GM23338 (cell line): ENCODE measurements at regions not wholly inside any gene's neighbourhood (a gene's known extent, or its start where the extent isn't known, plus 50 kb on each side); places are given as distances from the start of the nearest gene placed in this dataset.

Source experiments
- CREB1 ChIP-seq: fragments of 250-450 bp; sonication (Bioruptor Pico); IDR thresholded peaks from 2 replicates; pipeline ENCODE4 v1.5.0; 2020; ENCODE audit warnings: low read depth, mild to moderate bottlenecking, moderate library complexity
- EZH2 ChIP-seq: fragments of 200-600 bp; sonication (generic); IDR thresholded peaks from one replicate; pipeline ENCODE4 v1.8.0; 2017; ENCODE audit warnings: antibody characterized with exemption, mild to moderate bottlenecking, low read depth; ENCODE audit not compliant: unreplicated experiment
- EZH2phosphoT487 ChIP-seq: fragments of 200-600 bp; sonication (generic); IDR thresholded peaks from one replicate; pipeline ENCODE4 v1.8.1; 2018; ENCODE audit warnings: antibody characterized with exemption; ENCODE audit not compliant: unreplicated experiment
- JUNB ChIP-seq: IDR thresholded peaks from one replicate; pipeline ENCODE4 v1.6.1; 2016; ENCODE audit warnings: antibody characterized with exemption; ENCODE audit not compliant: unreplicated experiment
- POLR2AphosphoS5 ChIP-seq: IDR thresholded peaks from 2 replicates; pipeline ENCODE4 v1.6.1; 2016; ENCODE audit warnings: antibody characterized with exemption, low read depth
- ZNF114 ChIP-seq: fragments of 250-450 bp; sonication (Bioruptor Pico); IDR thresholded peaks from 2 replicates; pipeline ENCODE4 v1.5.0; 2020; ENCODE audit warnings: mild to moderate bottlenecking, moderate library complexity
- TF ChIP-seq, protein P1 (sequence below), 2 experiments: fragments of 200-600 bp in 1 of 2; sonication (generic) in 1 of 2; conservative IDR thresholded peaks; 2 replicates each; pipeline versions ENCODE4 v1.5.1 to v1.6.1; 2016 to 2017; ENCODE audit warnings: antibody characterized with exemption in 2 of 2, low read depth in 2 of 2, mild to moderate bottlenecking in 2 of 2, moderate library complexity in 1 of 2
- TF ChIP-seq, protein P2 (sequence below): IDR thresholded peaks from 2 replicates; pipeline ENCODE4 v1.6.1; 2016; ENCODE audit warnings: antibody characterized with exemption

DNA sequence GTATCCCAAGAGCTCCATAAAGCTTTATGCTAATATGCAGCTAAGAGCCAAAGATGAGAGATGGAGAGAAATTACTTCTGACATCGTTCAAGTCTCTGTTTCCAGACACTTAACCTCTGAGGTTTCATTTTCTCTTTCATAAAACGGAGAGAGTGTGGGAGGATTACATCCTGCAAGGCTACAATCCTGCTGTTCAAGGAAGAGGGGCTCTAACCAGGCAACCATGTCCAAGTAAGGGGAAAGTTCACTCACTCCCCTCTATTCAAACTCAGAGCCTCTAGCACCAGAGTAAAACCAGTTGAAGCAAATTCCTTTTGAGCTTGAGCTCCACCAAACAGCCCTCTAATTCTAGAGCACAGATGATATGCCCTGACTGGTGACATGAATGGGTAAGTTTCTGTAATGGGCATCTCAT lies 397.4 kb downstream of the NPIPA8 start:
- no peak for TF ChIP-seq POLR2AphosphoS5
- TF ChIP-seq, protein P1, sequence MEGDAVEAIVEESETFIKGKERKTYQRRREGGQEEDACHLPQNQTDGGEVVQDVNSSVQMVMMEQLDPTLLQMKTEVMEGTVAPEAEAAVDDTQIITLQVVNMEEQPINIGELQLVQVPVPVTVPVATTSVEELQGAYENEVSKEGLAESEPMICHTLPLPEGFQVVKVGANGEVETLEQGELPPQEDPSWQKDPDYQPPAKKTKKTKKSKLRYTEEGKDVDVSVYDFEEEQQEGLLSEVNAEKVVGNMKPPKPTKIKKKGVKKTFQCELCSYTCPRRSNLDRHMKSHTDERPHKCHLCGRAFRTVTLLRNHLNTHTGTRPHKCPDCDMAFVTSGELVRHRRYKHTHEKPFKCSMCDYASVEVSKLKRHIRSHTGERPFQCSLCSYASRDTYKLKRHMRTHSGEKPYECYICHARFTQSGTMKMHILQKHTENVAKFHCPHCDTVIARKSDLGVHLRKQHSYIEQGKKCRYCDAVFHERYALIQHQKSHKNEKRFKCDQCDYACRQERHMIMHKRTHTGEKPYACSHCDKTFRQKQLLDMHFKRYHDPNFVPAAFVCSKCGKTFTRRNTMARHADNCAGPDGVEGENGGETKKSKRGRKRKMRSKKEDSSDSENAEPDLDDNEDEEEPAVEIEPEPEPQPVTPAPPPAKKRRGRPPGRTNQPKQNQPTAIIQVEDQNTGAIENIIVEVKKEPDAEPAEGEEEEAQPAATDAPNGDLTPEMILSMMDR (conservative IDR thresholded peaks at IDR 0.05; ENCODE audit: low read depth in 2 of 2): no peak
- TF ChIP-seq EZH2: no peak
- TF ChIP-seq, protein P2, sequence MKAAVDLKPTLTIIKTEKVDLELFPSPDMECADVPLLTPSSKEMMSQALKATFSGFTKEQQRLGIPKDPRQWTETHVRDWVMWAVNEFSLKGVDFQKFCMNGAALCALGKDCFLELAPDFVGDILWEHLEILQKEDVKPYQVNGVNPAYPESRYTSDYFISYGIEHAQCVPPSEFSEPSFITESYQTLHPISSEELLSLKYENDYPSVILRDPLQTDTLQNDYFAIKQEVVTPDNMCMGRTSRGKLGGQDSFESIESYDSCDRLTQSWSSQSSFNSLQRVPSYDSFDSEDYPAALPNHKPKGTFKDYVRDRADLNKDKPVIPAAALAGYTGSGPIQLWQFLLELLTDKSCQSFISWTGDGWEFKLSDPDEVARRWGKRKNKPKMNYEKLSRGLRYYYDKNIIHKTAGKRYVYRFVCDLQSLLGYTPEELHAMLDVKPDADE: no peak
- TF ChIP-seq ZNF114 (CRISPR knock-in tag): no peak
- TF ChIP-seq EZH2phosphoT487: no peak
- TF ChIP-seq JUNB: no peak
- TF ChIP-seq CREB1 (CRISPR knock-in tag): no peak
